Dedifferentiated amniotic fluid mesenchymal stem cell (primary cell): ENCODE measurements at regions not wholly inside any gene's neighbourhood (a gene's known extent, or its start where the extent isn't known, plus 50 kb on each side); places are given as distances from the start of the nearest gene placed in this dataset.
"Not testable (repeated sequence)": the region's sequence is repeated elsewhere in the genome, so short reads cannot be mapped to it uniquely, and the experiment has no call there.

ENCODE experiments used
- DNase-seq: peaks from one replicate; pipeline ENCODE4 v3.0.0-alpha.2; 2016; ENCODE audit errors: extremely low spot score

- not testable (repeated sequence) for DNase-seq
Measured at GRCh38 chr1:86633306-86633838, 71.0 kb upstream of the SH3GLB1 start.

- DNase-seq, result no peak
Measured at GRCh38 chr1:86633921-86634320, 70.5 kb upstream of the SH3GLB1 start.

DNA sequence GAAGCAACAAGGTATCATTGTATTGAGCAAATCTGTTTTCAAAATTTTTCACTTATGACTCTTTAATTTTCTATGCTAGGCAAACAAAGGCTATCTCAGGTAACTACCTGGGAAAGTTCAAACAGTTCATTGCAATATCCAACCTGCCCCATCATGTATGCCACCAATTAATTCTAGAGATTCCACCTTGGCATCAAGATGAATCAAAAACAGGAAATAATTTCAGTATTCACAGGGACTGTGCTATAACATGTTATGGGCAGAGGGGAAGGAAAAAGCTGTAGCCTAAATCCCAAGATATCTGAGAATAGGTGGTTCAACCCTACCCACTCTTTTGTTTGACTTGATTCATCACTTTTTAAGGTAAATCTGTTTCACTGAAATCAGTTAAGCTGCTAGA, 67.5 kb upstream of the SH3GLB1 start:
- DNase-seq, result no peak

GRCh38 chr1:86640161-86640670, 64.2 kb upstream of the SH3GLB1 start:
- DNase-seq, result no peak

GRCh38 chr1:86641318-86641717, 63.1 kb upstream of the SH3GLB1 start:
- no peak for DNase-seq

DNA sequence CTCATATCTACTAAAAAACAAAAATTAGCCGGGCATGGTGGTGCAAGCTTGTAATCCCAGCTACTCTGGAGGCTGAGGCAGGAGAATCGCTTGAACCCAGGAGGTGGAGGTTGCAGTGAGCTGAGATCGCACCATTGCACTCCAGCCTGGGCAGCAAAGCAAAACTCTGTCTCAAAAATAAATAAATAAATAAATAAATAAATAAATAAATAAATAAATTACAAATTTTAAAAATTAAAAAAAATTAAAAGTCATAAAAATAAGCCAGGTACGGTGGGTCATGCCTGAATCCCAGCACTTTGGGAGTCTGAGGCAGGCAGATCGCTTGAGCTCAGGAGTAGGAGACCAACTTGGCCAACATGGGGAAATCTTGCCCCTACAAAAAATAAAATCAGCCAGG, 59.7 kb upstream of the SH3GLB1 start:
- DNase-seq, result not testable (repeated sequence)

DNA sequence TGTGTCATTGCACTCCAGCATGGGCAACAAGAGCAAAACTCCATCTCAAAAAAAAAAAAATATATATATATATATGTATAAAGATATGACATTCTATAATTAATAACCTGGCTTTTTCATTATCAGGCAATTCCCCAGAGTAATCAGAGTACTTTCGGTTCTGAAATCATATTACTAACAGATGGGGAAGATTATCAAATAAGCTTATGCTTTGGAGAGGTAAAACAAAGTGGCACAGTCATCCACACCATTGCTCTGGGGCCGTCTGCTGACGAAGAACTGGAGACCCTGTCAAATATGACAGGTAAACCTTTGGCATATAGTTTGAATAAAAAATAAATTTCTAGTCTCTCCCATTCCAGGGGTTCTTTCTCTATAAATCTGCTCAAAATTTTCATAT, 58.5 kb upstream of the SH3GLB1 start:
- no peak for DNase-seq

- DNase-seq, result no peak
Measured at GRCh38 chr1:86646256-86646655, 58.1 kb upstream of the SH3GLB1 start.

- DNase-seq, result peak; percentile 57
Measured at GRCh38 chr1:86648255-86648654, 56.1 kb upstream of the SH3GLB1 start.

DNA sequence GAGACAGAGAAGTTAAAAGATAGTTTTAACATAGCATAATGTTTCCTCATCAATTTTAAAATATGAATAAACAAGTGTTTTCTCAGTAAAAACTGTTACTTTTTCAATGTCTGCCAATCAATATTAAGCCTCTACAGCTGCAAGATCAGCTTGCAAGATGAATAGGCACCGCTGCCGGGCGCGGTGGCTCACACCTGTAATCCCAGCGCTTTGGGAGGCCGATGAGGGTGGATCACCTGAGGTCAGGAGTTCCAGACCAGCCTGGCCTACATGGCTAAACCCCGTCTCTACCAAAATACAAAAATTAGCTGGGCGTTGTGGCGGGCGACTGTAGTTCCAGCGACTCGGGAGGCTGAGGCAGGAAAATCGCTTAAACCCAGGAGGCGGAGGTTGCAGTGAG, 54.8 kb upstream of the SH3GLB1 start:
- DNase-seq, result no peak

- no peak for DNase-seq
Measured at GRCh38 chr1:86650065-86650464, 54.3 kb upstream of the SH3GLB1 start.
